ENCODE measurements at regions not wholly inside any gene's neighbourhood (a gene's known extent, or its start where the extent isn't known, plus 50 kb on each side); places are given as distances from the start of the nearest gene placed in this dataset.

DNA sequence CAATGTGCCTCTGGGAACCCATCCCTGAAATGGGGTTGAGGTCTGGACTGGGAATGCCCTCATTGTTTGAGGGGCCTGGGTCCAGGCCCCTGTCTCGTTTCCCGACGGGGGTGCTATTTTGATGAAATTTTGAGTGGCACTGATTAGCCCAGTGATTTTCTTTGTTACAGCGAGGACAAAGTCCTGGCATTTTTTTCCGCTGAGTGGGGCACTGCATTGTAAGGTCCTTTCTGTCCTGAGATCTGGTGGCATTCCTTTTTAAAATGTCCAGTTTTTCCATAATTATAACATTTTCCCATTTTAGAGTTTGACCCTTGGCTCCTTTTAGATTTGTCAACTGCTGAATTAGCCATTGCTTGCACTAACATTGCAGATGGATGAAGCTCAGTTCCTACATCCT lies 69.7 kb upstream of the INCENP start:
- TF ChIP-seq, protein P1, sequence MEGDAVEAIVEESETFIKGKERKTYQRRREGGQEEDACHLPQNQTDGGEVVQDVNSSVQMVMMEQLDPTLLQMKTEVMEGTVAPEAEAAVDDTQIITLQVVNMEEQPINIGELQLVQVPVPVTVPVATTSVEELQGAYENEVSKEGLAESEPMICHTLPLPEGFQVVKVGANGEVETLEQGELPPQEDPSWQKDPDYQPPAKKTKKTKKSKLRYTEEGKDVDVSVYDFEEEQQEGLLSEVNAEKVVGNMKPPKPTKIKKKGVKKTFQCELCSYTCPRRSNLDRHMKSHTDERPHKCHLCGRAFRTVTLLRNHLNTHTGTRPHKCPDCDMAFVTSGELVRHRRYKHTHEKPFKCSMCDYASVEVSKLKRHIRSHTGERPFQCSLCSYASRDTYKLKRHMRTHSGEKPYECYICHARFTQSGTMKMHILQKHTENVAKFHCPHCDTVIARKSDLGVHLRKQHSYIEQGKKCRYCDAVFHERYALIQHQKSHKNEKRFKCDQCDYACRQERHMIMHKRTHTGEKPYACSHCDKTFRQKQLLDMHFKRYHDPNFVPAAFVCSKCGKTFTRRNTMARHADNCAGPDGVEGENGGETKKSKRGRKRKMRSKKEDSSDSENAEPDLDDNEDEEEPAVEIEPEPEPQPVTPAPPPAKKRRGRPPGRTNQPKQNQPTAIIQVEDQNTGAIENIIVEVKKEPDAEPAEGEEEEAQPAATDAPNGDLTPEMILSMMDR (IDR thresholded peaks at IDR 0.05) = no peak
- TF ChIP-seq EP300 (IDR thresholded peaks at IDR 0.05) = no peak

All from tibial nerve (tissue), 4 donors.